ENCODE measurements at regions not wholly inside any gene's neighbourhood (a gene's known extent, or its start where the extent isn't known, plus 50 kb on each side); places are given as distances from the start of the nearest gene placed in this dataset.

GRCh38 chr20:51322164-51322707 lies 220.3 kb downstream of the NFATC2 start:
- ATAC-seq (no peak), DNase-seq (no peak)
- H3K9me3 ChIP-seq, result peaks cover 0 to 10% (median 0%) of the 10 kb centered on the region in 11 donors
- no peak overlapping the region for H3K27ac ChIP-seq
- H3K36me3 ChIP-seq, result no peaks in the 10 kb centered on the region
- WGBS, 2 donors, result 55 to 58% methylated on average over 8 of the region's 8 CpGs
- H3K27me3 ChIP-seq, result peaks cover 0 to 17% (median 4%) of the 10 kb centered on the region in 7 donors
- H3K4me3 ChIP-seq, result no peak overlapping the region
- H3K4me1 ChIP-seq, result no peaks in the 10 kb centered on the region
- intact Hi-C loops (cut with DNase I), result loop anchor here in 1 of 10 donors (5.0 kb wide), 1 partner anchor 330 kb away; no protein-coding TSS in a partner anchor
- no peak for TF ChIP-seq CTCF (IDR thresholded peaks at IDR 0.05)

- no peak for ATAC-seq
- Histone ChIP-seq H3K27ac (no peak overlapping the region), H3K36me3 (no peaks in the 10 kb centered on the region), H3K4me1 (no peaks in the 10 kb centered on the region), H3K27me3 (peaks cover 0 to 12% (median 1%) of the 10 kb centered on the region in 7 donors), H3K9me3 (peaks cover 0 to 10% (median 0%) of the 10 kb centered on the region in 11 donors), H3K4me3 (no peak overlapping the region)
- TF ChIP-seq CTCF (IDR thresholded peaks at IDR 0.05), result no peak
- no peak for DNase-seq
- intact Hi-C loops (cut with DNase I), result loop anchor here in 1 of 10 donors (5.0 kb wide), 1 partner anchor 329 kb away; no protein-coding TSS in a partner anchor
- WGBS, 2 donors, result 79 to 84% methylated on average over 17 of the region's 17 CpGs
Observed at GRCh38 chr20:51321343-51322163, 221.0 kb downstream of the NFATC2 start.

- intact Hi-C loops (cut with DNase I), result no loop called here
- Histone ChIP-seq H3K4me3 (no peak overlapping the region), H3K4me1 (no peaks in the 10 kb centered on the region), H3K36me3 (no peaks in the 10 kb centered on the region), H3K9me3 (peaks cover 0 to 6% (median 0%) of the 10 kb centered on the region in 11 donors), H3K27me3 (peaks cover 0 to 6% (median 0%) of the 10 kb centered on the region in 7 donors), H3K27ac (no peak overlapping the region)
- WGBS, 2 donors, result 78 to 80% methylated on average over 5 of the region's 5 CpGs
- no peak for DNase-seq
- no peak for ATAC-seq
- TF ChIP-seq CTCF (IDR thresholded peaks at IDR 0.05), result no peak
Observed at GRCh38 chr20:51319522-51319921, 223.0 kb downstream of the NFATC2 start.

- WGBS, 2 donors, result 46 to 54% methylated on average over 27 of the region's 27 CpGs
- peak in 1 of 8 donors; percentile 48 for ATAC-seq
- peak; percentile 9 to 27 for DNase-seq
- no peak overlapping the region for H3K27ac ChIP-seq
- no peak overlapping the region for H3K4me3 ChIP-seq
- peaks cover 0 to 6% (median 0%) of the 10 kb centered on the region in 11 donors for H3K9me3 ChIP-seq
- peak in 8 of 9 donors; percentile 7 to 60 (median 38) for TF ChIP-seq CTCF (IDR thresholded peaks at IDR 0.05)
- no peaks in the 10 kb centered on the region for H3K36me3 ChIP-seq
- no peaks in the 10 kb centered on the region for H3K4me1 ChIP-seq
- intact Hi-C loops (cut with DNase I), result no loop called here
- H3K27me3 ChIP-seq, result peaks cover 0 to 5% (median 0%) of the 10 kb centered on the region in 7 donors
Observed at GRCh38 chr20:51318058-51318949, 224.2 kb downstream of the NFATC2 start.

All from heart right ventricle (tissue), 16 donors.